PC-9 (cell line): ENCODE measurements at regions not wholly inside any gene's neighbourhood (a gene's known extent, or its start where the extent isn't known, plus 50 kb on each side); places are given as distances from the start of the nearest gene placed in this dataset.

ENCODE experiments used
- BruUV-seq: library from RNA; stranded (reverse); fragments of 400-500 nt; replicated peaks from 2 replicates; lab custom pipeline; 2021; lab: Mats Ljungman, UMichigan
- CTCF ChIA-PET: fragments of 300-600 bp; sonication (Branson Sonifier 250); formaldehyde crosslinking; loops from one replicate; lab custom pipeline; 2022; ENCODE audit warnings: antibody characterized with exemption; lab: Charles Lee
- POLR2A ChIA-PET: fragments of 300-600 bp; sonication (Branson Sonifier 250); formaldehyde crosslinking; loops from one replicate; lab custom pipeline; 2022; ENCODE audit warnings: antibody characterized with exemption; ENCODE audit not compliant: unreplicated experiment; lab: Charles Lee
- DNase-seq, 2 experiments: peaks; one replicate each; pipeline versions ENCODE4 v3.0.0 to v3.0.0-alpha.2; 2015 to 2022; ENCODE audit warnings: mixed read lengths in 1 of 2
- H2AFZ ChIP-seq: fragments of 200-600 bp; sonication (generic); 2 replicates; pipeline ENCODE4 v1.8.1; 2017; ENCODE audit warnings: antibody characterized with exemption
- H3F3A ChIP-seq: fragments of 200-600 bp; sonication (generic); 2 replicates; pipeline ENCODE4 v1.8.1; 2017; ENCODE audit warnings: antibody characterized with exemption, mild to moderate bottlenecking, low read depth; ENCODE audit not compliant: insufficient read depth
- H3K27ac ChIP-seq: fragments of 200-600 bp; sonication (generic); 2 replicates; pipeline ENCODE4 v1.6.1; 2016; ENCODE audit warnings: mixed run types
- H3K27me3 ChIP-seq: fragments of 200-600 bp; sonication (generic); 2 replicates; pipeline ENCODE4 v1.6.1; 2016; ENCODE audit warnings: low read depth, mixed run types; ENCODE audit not compliant: insufficient read depth
- H3K36me3 ChIP-seq: fragments of 200-600 bp; sonication (generic); 2 replicates; pipeline ENCODE4 v1.6.1; 2016; ENCODE audit warnings: low read depth, mixed run types
- H3K4me1 ChIP-seq: fragments of 200-600 bp; sonication (generic); replicated peaks from 2 replicates; pipeline ENCODE4 v1.6.1; 2016; ENCODE audit warnings: mixed run types; ENCODE audit not compliant: insufficient read depth
- H3K4me2 ChIP-seq: fragments of 200-600 bp; sonication (generic); 2 replicates; pipeline ENCODE4 v1.6.1; 2017; ENCODE audit warnings: mixed run types
- H3K4me3 ChIP-seq: fragments of 200-600 bp; sonication (generic); 2 replicates; pipeline ENCODE4 v1.6.1; 2016; ENCODE audit warnings: mixed run types
- H3K79me2 ChIP-seq: fragments of 200-600 bp; sonication (generic); 2 replicates; pipeline ENCODE4 v1.6.1; 2017; ENCODE audit warnings: low read depth, mixed run types
- H3K9me2 ChIP-seq: fragments of 200-600 bp; sonication (generic); 2 replicates; pipeline ENCODE4 v1.8.1; 2017; ENCODE audit warnings: mild to moderate bottlenecking; ENCODE audit not compliant: insufficient read depth
- H3K9me3 ChIP-seq: fragments of 200-600 bp; sonication (generic); 2 replicates; pipeline ENCODE4 v1.8.1; 2016; ENCODE audit warnings: low read depth; ENCODE audit not compliant: insufficient read depth
- H4K20me1 ChIP-seq: fragments of 200-600 bp; sonication (generic); 2 replicates; pipeline ENCODE4 v1.8.1; 2017; ENCODE audit not compliant: insufficient read depth
- EZH2 ChIP-seq: fragments of 200-600 bp; sonication (generic); IDR thresholded peaks from 2 replicates; pipeline ENCODE4 v1.8.0; 2017; ENCODE audit warnings: antibody characterized with exemption, low read depth
- intact Hi-C: fragments of 100-400 bp; cut with micrococcal nuclease; formaldehyde crosslinking; loops from one replicate; pipeline ENCODE4 v1.10.0; 2022; ENCODE audit not compliant: unreplicated experiment
- TF ChIP-seq, protein P1 (sequence below): fragments of 200-600 bp; sonication (generic); conservative IDR thresholded peaks from 2 replicates; pipeline ENCODE4 v1.6.1; 2017; ENCODE audit warnings: mixed run types, antibody characterized with exemption, mild to moderate bottlenecking, moderate library complexity

DNA sequence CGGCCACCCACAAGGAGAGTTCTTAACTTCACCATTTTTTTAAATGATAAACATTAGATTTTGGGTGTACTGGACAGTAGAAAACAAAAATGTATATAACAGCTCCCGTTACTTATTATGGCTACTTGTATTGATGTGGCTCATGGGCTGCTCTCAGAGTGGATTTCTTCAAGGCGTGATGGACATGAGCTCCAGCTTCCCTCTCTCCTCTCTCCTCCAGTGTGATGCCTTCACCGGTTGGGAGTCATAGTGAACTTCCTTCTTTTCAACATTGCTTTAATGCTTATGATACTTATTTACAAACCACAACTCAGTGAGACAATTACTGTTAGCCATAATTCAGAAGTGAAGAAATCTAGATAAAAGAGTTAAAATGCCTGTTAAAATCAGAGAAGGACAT is 515.2 kb downstream of the RNF144A start:
- DNase-seq: no peak
- no peaks in the 10 kb centered on the region for H3K9me2 ChIP-seq
- no peaks in the 10 kb centered on the region for H3F3A ChIP-seq
- H3K4me3 ChIP-seq: no peak overlapping the region
- no peaks in the 10 kb centered on the region for H3K9me3 ChIP-seq
- no peaks in the 10 kb centered on the region for H3K79me2 ChIP-seq
- no peaks in the 10 kb centered on the region for H4K20me1 ChIP-seq
- CTCF ChIA-PET: no interaction called here
- H2AFZ ChIP-seq: no peak overlapping the region
- no TSS peak for BruUV-seq
- intact Hi-C loops: no loop called here
- no peak overlapping the region for H3K4me2 ChIP-seq
- H3K27ac ChIP-seq: no peak overlapping the region
- H3K4me1 ChIP-seq: no peaks in the 10 kb centered on the region
- H3K27me3 ChIP-seq: peaks cover 47% of the 10 kb centered on the region; the same call in 1 of the 2 replicates
- no peak for TF ChIP-seq EZH2
- H3K36me3 ChIP-seq: no peaks in the 10 kb centered on the region
- POLR2A ChIA-PET: no interaction called here

DNA sequence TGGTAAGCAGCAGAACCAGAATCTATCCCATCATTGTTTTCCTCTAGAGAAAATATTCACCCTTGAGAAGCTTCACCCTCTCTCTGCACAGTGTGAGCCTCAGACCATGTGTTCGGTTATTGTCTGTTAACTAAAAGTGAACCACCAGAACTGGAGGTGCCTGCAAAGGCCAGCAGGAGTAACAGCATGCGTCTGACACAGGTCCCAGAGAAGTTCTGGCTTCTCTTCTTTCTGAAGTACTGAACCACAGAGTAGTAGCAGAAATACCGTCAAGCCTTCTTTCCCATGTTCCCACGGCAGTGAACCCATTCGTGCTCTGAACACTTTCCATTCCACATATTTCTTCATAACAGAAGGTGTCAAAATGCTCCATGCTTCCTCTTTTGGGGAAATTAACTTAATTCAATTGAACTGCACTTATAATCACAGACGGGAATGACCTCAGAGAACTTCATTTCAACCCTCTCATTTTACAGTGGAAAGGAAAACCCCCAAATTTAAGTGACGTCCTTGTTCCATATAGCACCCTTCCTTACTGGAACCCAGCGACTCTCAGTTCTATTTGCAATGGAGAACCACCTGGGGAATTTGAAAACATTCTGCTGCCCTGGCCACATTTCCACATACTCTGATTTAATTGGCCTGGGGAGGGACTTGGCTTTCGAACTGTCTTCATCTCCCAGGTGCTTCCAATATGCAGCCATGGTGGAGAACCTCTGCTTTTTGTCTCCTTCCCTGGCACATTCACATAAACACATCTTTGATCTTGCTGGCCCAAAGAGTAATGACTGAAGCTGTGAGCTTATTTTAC is 519.1 kb downstream of the RNF144A start:
- peaks cover 29% of the 10 kb centered on the region; the same call in 1 of the 2 replicates for H3K27me3 ChIP-seq
- no peaks in the 10 kb centered on the region for H3K79me2 ChIP-seq
- H2AFZ ChIP-seq: no peak overlapping the region
- POLR2A ChIA-PET: no interaction called here
- H3K27ac ChIP-seq: no peak overlapping the region
- no TSS peak for BruUV-seq
- intact Hi-C loops: no loop called here
- no peak overlapping the region for H3K4me2 ChIP-seq
- no peaks in the 10 kb centered on the region for H4K20me1 ChIP-seq
- H3K9me2 ChIP-seq: no peaks in the 10 kb centered on the region
- CTCF ChIA-PET: no interaction called here
- no peaks in the 10 kb centered on the region for H3F3A ChIP-seq
- no peak for DNase-seq
- no peaks in the 10 kb centered on the region for H3K9me3 ChIP-seq
- H3K36me3 ChIP-seq: no peaks in the 10 kb centered on the region
- no peak overlapping the region for H3K4me3 ChIP-seq
- TF ChIP-seq, protein P1, sequence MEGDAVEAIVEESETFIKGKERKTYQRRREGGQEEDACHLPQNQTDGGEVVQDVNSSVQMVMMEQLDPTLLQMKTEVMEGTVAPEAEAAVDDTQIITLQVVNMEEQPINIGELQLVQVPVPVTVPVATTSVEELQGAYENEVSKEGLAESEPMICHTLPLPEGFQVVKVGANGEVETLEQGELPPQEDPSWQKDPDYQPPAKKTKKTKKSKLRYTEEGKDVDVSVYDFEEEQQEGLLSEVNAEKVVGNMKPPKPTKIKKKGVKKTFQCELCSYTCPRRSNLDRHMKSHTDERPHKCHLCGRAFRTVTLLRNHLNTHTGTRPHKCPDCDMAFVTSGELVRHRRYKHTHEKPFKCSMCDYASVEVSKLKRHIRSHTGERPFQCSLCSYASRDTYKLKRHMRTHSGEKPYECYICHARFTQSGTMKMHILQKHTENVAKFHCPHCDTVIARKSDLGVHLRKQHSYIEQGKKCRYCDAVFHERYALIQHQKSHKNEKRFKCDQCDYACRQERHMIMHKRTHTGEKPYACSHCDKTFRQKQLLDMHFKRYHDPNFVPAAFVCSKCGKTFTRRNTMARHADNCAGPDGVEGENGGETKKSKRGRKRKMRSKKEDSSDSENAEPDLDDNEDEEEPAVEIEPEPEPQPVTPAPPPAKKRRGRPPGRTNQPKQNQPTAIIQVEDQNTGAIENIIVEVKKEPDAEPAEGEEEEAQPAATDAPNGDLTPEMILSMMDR: no peak
- no peak for TF ChIP-seq EZH2
- no peaks in the 10 kb centered on the region for H3K4me1 ChIP-seq

DNA sequence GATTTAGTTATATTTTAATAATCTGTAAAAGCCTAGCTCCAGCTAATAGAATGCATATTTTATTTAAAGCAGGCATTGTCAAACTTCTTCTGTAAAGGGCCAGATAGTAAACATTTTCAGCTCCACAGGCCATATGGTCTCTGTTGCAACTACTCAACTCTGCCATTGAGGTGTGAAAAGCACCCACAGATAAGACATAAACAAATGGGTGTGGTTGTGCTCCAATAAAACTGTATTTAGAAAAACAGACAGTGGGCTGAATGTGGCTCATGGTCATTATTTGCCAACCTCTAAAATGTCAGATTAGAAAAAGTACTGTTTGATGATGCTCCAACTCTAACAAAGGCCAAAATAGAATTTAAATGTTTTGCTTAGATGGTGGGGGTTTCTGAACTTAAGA is 519.9 kb downstream of the RNF144A start:
- DNase-seq: no peak
- Histone ChIP-seq H3K9me3 (no peaks in the 10 kb centered on the region), H3K9me2 (no peaks in the 10 kb centered on the region), H4K20me1 (no peaks in the 10 kb centered on the region), H3K27me3 (peaks cover 29% of the 10 kb centered on the region; the same call in 1 of the 2 replicates), H3K4me1 (no peaks in the 10 kb centered on the region), H3K36me3 (no peaks in the 10 kb centered on the region), H3K79me2 (no peaks in the 10 kb centered on the region), H3K4me3 (no peak overlapping the region), H2AFZ (no peak overlapping the region), H3K4me2 (no peak overlapping the region), H3K27ac (no peak overlapping the region), H3F3A (no peaks in the 10 kb centered on the region)
- ChIA-PET POLR2A (no interaction called here), CTCF (no interaction called here)
- BruUV-seq: no TSS peak
- intact Hi-C loops: no loop called here
- TF ChIP-seq, protein P1: no peak
- TF ChIP-seq EZH2: no peak
